Endothelial cell of umbilical vein (primary cell): ENCODE measurements at regions not wholly inside any gene's neighbourhood (a gene's known extent, or its start where the extent isn't known, plus 50 kb on each side); places are given as distances from the start of the nearest gene placed in this dataset.

Source experiments
- POLR2A ChIP-seq: IDR thresholded peaks from 2 replicates; pipeline ENCODE4 v1.6.1; 2012; ENCODE audit warnings: low read depth, mild to moderate bottlenecking, control low read depth, low read length
- POLR2AphosphoS5 ChIP-seq: IDR thresholded peaks from 2 replicates; pipeline ENCODE4 v1.6.1; 2012; ENCODE audit warnings: low read depth, mild to moderate bottlenecking, control low read depth, low read length, moderate library complexity; ENCODE audit not compliant: insufficient read depth

GRCh38 chr13:50309318-50309717 lies 294.1 kb downstream of the KCNRG start:
- TF ChIP-seq POLR2AphosphoS5 (no peak), POLR2A (no peak)
